ENCODE measurements at regions not wholly inside any gene's neighbourhood (a gene's known extent, or its start where the extent isn't known, plus 50 kb on each side); places are given as distances from the start of the nearest gene placed in this dataset.

DNA sequence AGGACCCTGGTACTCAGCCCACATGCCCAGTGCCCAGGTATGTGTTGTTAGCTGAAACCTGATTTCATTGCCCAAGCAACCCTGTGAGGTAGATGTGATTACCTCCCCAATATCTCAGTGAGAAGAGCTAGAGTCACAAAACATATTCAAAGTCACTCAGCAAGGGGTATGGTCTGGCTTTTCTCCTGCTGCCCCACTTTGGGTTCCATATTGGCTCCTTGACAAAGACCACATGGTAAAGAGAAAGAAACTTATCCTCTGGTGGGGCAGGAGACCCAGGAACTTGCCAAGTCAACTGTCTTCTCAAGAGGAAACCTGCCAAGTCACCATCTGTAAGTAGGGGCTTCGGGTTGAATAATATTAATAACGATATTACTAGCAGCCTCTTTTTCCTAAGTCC, 148.3 kb upstream of the LMCD1 start:
- no peak for TF ChIP-seq SIN3A (IDR thresholded peaks at IDR 0.05; ENCODE audit: borderline replicate concordance, insufficient read depth, low read depth, low read length)
- no peak for TF ChIP-seq POLR2AphosphoS5 (IDR thresholded peaks at IDR 0.05; ENCODE audit: low read depth, low read length)
- no peak for TF ChIP-seq CTCF (IDR thresholded peaks at IDR 0.05)
- TF ChIP-seq, protein P1, sequence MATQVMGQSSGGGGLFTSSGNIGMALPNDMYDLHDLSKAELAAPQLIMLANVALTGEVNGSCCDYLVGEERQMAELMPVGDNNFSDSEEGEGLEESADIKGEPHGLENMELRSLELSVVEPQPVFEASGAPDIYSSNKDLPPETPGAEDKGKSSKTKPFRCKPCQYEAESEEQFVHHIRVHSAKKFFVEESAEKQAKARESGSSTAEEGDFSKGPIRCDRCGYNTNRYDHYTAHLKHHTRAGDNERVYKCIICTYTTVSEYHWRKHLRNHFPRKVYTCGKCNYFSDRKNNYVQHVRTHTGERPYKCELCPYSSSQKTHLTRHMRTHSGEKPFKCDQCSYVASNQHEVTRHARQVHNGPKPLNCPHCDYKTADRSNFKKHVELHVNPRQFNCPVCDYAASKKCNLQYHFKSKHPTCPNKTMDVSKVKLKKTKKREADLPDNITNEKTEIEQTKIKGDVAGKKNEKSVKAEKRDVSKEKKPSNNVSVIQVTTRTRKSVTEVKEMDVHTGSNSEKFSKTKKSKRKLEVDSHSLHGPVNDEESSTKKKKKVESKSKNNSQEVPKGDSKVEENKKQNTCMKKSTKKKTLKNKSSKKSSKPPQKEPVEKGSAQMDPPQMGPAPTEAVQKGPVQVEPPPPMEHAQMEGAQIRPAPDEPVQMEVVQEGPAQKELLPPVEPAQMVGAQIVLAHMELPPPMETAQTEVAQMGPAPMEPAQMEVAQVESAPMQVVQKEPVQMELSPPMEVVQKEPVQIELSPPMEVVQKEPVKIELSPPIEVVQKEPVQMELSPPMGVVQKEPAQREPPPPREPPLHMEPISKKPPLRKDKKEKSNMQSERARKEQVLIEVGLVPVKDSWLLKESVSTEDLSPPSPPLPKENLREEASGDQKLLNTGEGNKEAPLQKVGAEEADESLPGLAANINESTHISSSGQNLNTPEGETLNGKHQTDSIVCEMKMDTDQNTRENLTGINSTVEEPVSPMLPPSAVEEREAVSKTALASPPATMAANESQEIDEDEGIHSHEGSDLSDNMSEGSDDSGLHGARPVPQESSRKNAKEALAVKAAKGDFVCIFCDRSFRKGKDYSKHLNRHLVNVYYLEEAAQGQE (IDR thresholded peaks at IDR 0.05; ENCODE audit: insufficient read depth in 1 of 2, low read depth in 2 of 2, low read length in 1 of 2) = no peak
- no peak for TF ChIP-seq TCF7L2 (IDR thresholded peaks at IDR 0.05; ENCODE audit: low read depth, low read length)
